HG03378 (cell line): ENCODE measurements at regions not wholly inside any gene's neighbourhood (a gene's known extent, or its start where the extent isn't known, plus 50 kb on each side); places are given as distances from the start of the nearest gene placed in this dataset.

Experiments
- ATAC-seq: cut with Tn5 transposase; IDR thresholded peaks from one replicate; pipeline ENCODE4 v1.9.1; 2021; ENCODE audit warnings: mild to moderate bottlenecking, moderate library complexity; ENCODE audit not compliant: unreplicated experiment

- no peak for ATAC-seq
Measured at GRCh38 chr2:40886100-40886499, 434.2 kb upstream of the SLC8A1 start.

DNA sequence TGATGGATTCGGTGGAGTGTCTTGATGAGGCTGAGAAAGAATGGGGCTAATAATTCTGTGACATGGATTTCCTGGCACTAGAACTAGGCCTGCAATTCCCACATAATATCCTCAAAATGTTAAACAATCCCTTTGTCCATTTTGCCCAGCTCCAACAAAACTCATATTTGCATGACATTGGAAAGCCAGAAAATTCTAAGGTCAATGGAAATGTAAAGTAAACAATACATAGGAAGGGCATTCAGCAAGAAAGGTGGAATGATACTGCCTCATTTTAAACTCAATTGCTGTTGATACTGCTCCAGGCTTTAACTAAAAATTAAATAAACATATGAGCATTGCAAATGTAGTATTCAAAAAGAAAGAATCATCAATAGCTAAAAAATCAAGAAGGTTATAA, 434.8 kb upstream of the SLC8A1 start:
- no peak for ATAC-seq

DNA sequence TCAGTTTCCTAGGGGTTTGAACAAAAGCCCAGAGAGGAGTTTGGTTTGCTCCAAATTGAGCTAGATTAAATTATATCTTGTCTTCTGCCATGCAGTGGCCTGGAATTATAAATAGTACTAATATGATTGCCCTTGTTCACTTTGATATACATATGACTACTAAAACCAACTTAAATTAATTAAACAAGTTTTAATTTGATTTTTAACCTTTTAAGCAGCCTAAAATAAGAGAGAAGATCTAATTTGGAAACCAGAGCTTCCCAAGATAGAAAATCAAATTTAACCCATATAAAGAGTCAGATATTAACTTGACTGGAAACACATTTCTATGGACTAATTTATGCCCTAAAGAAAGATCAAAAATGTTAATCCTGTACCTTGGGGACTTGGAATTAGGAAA, 444.5 kb upstream of the SLC8A1 start:
- ATAC-seq: no peak

DNA sequence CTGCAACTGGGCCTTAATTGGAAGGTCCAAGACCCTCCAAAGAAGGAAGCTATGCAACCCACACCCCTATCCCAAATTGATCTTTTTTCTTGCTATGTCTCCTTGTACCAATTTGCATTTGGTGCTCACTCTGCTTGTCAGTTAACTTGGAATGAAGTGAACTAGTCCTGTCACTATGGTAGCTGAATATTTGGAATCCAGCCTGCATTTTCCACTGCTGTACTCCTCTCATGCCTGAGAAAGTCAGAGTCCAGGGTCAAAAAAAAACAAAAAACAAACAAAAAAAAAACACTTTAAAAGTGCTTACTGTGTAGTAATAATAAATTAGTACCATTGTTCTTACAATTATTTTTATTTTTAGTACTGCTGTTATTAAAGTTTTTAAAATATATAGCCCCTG, 462.8 kb upstream of the SLC8A1 start:
- no peak for ATAC-seq

DNA sequence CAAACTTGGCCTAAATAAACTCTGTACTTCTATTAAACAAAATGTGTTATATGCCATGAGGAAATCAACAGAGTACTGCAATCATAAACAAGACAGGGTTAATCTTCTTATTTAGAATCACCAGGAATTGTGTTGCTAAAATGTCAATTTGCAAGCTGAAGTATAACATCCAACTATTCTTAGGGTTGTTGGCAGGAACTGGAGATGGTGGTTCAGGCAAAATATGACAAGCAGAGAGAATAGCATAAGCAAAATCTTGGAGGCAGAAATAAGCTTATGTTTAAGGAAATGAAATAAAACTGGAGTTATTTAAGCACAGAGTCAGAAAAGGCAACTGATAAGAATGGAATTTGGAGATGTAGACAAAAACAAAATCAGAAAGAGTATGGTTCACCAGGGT, 463.8 kb upstream of the SLC8A1 start:
- ATAC-seq: no peak

DNA sequence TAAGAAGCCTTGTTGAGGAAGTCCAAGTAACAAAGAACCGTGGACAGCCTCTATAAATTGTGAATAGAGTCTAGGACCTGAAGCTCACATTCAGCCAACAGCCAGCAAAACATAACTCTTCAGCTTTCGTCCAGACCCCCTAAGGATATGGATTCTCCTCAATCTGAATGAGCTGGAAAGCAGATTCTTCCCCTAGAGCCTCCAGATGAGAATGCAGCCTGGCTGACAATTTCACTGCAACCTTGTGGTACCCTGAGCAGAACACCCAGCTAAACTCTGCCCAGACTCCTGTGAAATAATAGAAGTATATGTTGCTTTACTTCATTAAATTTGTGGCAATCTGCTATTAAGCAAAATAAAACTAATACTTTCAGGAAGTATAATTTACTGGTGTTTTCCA, 483.5 kb upstream of the SLC8A1 start:
- ATAC-seq: no peak

GRCh38 chr2:40937284-40937683, 485.4 kb upstream of the SLC8A1 start:
- no peak for ATAC-seq

- no peak for ATAC-seq
Measured at GRCh38 chr2:40953341-40953740, 501.5 kb upstream of the SLC8A1 start.

GRCh38 chr2:40955042-40955441, 503.2 kb upstream of the SLC8A1 start:
- no peak for ATAC-seq

- no peak for ATAC-seq
Measured at GRCh38 chr2:40955635-40956034, 503.7 kb upstream of the SLC8A1 start.

DNA sequence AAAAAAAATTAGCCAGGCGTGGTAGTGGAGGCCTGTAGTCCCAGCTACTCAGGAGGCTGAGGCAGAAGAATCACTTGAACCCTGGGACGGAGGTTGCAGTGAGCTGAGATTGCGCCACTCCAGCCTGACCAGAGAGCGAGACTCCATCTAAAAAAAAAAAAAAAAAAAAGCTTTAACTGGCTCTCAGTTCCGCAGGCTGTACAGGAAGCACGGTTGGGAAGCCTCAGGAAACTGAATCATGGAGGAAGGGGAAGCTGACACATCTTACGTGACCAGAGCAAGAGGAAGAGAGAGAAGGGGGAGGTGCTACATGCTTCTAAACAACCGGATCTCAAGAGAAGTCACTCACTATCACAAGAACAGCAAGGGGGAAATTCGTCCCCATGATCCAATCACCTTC, 505.6 kb upstream of the SLC8A1 start:
- ATAC-seq: no peak

GRCh38 chr2:40962026-40962425, 510.1 kb upstream of the SLC8A1 start:
- ATAC-seq: no peak

DNA sequence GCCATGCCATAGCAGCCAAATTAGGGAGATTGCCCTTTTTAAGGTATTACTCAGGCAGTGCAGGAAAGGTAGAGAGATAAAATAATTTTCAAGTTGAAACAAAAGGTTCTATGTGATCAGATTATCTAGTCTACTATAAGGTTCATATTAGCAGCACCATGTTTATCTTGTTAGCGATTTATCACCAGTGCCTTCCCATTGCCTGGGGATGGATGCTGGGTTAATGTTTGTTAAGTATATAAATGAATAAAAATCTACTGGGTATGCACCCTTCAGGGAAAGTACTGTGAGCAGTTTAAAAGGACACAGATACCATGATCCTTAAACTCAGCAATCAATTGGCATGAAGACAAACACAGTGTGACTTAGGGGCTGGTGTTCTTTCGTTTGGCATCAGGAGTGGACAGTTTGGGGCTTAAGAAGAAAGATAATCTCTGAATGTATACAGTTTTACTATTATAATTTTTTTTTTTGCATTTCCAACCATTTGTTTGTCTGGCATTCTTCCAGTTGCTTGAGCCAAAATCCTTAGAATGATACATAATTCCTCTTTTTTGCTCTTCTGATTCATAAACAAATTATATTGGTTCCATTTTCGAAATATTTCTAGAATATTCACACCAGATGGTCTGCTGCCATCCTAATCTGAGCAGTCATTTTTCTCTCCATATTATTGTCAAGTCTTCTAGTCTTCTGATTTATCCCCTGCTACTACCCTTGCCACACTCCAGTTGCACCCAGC, 512.8 kb upstream of the SLC8A1 start:
- no peak for ATAC-seq

DNA sequence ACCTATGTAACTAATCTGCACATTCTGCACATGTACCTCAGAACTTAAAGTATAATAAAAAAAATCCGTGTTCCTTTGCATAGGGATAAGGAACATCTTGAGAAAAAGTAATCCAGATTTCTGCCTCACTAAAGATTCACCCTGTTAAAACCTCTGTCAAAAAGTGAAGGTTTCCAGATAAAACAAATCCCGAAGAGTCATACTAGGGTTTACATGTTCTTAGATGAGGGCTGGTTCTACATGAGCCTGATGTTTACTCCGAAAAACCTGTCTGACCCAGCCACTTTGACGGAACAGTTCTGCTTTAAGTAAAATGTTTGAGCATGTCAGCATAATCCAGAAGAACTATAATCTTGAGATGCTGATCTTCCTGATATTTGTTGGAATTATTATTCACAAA, 515.6 kb upstream of the SLC8A1 start:
- no peak for ATAC-seq

DNA sequence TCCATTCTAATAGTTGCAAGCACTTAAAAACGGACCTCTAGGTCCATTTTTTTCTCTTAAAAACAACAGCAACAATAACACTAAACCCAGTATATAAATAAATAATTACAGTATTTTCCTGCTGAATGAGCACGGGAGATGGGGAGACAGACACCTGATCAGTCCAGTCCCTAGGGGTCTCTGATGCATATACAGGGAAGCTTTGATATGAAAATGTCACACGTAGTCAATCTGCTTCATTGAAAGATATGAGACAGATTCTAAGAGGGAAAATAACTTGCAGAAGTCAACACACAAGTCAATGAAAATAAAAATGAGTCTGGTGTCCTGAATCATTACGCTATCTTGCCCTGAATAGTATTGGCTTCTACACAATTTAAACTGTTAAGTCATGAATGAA, 523.3 kb upstream of the SLC8A1 start:
- no peak for ATAC-seq

DNA sequence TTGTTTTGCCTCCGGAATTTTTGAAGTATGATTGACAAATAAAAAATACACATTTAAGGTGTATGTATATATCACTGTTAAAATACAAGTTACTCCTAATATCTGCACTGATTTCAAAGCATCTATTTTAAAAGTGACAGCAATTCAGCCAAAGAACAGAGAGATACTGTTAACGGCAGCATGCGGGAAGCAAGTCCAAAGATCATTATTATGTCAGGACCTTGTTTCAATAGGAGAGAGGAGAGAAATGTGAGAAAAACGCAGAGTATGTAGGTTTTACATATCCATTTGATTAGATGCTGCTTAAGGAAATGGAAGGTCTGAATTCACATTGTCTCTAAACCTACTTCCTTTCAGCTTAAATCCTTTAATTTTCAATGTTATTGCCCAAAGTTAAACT, 545.5 kb upstream of the SLC8A1 start:
- ATAC-seq: no peak

DNA sequence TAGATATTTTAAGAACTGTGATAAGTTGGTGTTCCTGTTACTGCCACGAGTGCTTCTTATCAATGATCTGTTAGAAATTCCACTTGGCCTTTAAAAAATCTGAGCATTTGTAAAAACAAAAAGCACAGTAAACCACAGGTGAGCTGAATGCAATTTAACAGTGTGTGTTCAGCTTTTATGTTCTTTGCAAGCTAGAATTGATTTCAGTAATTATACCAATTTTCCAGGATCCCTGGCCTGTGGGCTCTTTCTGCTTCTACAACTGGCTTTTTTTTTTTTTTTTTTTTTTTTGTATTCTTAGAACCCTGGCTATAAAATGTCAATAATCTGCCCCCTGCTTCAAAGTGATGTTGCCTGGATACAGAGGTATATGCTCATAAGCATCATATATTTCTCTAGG, 548.5 kb upstream of the SLC8A1 start:
- no peak for ATAC-seq

DNA sequence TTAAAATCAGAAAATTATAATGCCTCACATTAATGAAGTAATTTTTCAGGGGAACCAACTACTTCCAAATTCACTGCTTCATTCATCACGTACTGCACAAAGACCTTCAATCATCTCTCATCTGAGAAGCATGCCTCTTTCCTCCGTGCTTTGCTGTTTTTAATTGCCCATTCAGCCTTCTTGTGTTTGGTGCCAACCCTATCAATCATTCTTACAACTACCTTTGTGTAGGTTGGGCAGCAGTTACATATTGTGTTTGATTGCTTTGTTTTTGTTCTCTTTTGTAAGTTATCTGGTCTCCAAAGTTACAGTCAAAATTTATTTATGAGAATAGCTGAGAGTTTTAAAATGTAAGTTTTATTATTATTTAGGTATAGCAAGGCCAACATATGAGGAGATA, 549.0 kb upstream of the SLC8A1 start:
- ATAC-seq: no peak

- no peak for ATAC-seq
Measured at GRCh38 chr2:41004700-41005099, 552.8 kb upstream of the SLC8A1 start.

DNA sequence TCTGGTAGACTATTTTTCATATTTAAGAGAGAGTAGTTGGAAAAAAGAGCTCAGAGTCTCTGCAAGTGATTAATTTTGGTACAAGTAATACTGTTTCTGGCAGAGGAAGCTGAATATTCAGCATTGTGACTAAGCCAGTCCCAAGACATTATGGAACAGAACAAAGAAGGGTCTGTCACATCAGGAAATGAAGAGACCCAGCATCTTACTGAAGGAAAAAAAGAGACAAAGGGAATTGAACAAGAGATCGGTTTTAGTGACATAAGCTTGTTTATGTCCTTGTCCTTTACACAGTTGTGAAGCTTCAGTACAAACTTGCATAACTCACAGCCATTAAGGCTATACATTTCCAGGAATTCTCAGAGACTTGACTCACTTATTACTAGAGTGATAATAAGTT, 568.5 kb upstream of the SLC8A1 start:
- ATAC-seq: no peak

- ATAC-seq: no peak
Measured at GRCh38 chr2:41024816-41025215, 572.9 kb upstream of the SLC8A1 start.

DNA sequence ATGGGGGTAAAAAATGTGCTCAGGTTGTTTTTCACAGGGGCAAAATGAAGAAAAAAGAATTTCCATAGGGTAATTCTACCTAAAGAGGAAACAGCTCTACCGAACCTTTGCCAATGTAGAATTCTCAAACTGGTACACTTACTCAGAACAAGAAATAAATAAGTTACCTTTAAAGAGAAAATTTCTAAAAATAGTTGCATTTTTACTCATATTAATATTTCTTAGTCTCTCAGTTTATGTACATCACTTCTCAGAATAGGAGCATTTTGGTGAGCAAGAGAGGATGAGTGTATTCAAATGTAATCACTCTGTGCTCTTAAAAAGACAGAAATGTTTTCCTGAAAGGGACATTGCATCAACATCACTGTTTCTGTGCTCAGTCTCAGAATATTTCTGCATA, 574.7 kb upstream of the SLC8A1 start:
- peak; percentile 90 for ATAC-seq

DNA sequence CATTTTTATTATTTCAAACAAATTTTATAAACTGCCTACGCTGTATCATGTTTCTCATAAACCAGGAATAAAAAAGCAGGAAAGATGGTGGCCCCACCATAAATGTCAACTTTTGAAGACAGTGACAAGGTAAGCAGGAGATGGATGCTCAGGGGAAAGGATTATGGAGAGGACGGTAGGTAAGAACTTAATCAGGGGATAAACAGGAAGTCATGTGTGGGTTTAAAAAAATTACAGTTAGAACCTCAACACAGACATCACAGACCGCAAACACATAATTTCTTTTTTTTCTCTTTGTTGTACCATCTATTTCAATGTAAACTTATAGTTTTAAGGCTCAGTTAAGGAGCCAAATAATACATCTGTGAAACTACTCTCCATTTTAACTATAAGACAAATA, 575.2 kb upstream of the SLC8A1 start:
- ATAC-seq: no peak
